T-helper 22 cell (primary cell): ENCODE measurements at regions not wholly inside any gene's neighbourhood (a gene's known extent, or its start where the extent isn't known, plus 50 kb on each side); places are given as distances from the start of the nearest gene placed in this dataset.

Experiments used
- DNase-seq: peaks from one replicate; pipeline ENCODE4 v3.0.0-alpha.2; 2020; ENCODE audit warnings: low read depth

DNA sequence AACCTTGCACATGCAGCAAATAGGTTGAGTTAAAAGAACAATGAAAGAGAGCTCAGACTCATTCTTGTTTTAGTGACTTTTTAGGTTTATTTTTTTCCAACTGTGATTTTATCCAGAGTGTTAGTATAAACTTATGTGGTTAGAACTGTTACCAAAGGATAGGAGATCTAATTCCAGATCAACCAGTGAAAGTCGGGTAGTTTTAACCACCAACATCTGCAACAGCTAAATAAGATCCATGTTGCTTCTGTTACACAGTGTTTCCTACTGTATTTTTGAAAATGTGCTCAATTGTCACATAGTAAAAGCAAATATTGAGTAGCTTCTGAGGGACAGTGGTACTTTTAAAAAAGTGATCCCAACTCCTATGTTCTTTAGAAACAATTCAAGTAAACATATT lies 53.9 kb upstream of the ARGLU1 start:
- DNase-seq: no peak

DNA sequence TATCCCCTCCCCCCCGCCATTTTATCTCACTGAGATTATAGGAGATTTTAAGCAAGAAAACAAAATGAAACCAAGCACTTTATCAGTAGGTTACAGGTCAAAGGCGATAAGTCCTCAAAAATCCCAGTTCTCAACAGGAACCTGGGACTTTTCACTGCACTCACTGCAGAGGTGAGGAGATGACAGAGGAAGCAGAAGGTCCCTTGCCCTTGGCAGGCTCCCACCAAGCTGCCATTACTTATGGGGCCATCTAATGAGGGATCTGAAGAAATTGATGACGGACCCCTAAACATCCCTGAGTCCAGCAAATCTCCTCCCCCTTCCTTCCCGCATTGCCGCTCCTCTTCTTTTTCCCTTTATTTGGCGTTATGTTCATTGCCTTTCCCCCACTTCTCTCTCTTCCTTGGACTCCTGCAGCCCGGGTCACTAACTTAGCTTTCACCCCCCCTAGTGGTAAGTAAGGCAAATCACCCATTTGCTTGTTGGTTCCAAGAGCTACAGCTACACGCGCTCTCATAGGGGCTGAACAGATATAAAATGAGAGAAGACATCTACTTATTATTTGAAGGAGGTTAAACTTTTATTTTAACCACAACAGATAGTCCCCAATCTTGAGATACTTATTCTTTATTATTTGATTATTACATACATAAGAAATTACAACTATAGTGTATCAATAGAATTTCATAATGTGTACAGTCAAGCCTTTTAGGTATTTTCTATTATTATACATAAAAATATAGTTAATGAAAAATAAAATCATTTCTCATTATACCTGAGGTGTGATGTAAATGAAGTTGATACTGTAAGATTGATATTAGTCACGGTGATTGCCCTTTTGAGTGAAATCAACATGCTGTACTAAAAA lies 52.0 kb upstream of the ARGLU1 start:
- DNase-seq: no peak
